BJ (cell line): ENCODE measurements at regions not wholly inside any gene's neighbourhood (a gene's known extent, or its start where the extent isn't known, plus 50 kb on each side); places are given as distances from the start of the nearest gene placed in this dataset.

Experiments used
- CTCF ChIA-PET: fragments of 350-600 bp; formaldehyde crosslinking; extraction: SDS; loops from one replicate; lab custom pipeline; 2021; ENCODE audit warnings: antibody characterized with exemption, inconsistent platforms; lab: Yijun Ruan, JAX
- POLR2A ChIA-PET: fragments of 300-600 bp; sonication (Branson Sonifier 250); formaldehyde crosslinking; extraction: SDS; loops from one replicate; lab custom pipeline; 2021; ENCODE audit warnings: antibody characterized with exemption; lab: Charles Lee
- DNase-seq: peaks from one replicate; pipeline ENCODE4 v3.0.0-alpha.2; 2011; ENCODE audit warnings: low read depth
- H3K27me3 ChIP-seq: 2 replicates; pipeline ENCODE4 v1.6.0; 2011; ENCODE audit warnings: low read length; ENCODE audit not compliant: control insufficient read depth, insufficient read depth
- H3K36me3 ChIP-seq: 2 replicates; pipeline ENCODE4 v1.5.1; 2011; ENCODE audit warnings: low read length; ENCODE audit not compliant: control insufficient read depth, insufficient read depth
- H3K4me3 ChIP-seq: 2 replicates; pipeline ENCODE4 v1.5.1; 2011; ENCODE audit warnings: low read depth, mild to moderate bottlenecking, control low read depth, low read length
- TF ChIP-seq, protein P1 (sequence below): IDR thresholded peaks from 2 replicates; pipeline ENCODE4 v1.5.1; 2011; ENCODE audit warnings: low read depth, mild to moderate bottlenecking, control low read depth, inconsistent platforms, low read length, moderate library complexity; ENCODE audit not compliant: insufficient read depth

DNA sequence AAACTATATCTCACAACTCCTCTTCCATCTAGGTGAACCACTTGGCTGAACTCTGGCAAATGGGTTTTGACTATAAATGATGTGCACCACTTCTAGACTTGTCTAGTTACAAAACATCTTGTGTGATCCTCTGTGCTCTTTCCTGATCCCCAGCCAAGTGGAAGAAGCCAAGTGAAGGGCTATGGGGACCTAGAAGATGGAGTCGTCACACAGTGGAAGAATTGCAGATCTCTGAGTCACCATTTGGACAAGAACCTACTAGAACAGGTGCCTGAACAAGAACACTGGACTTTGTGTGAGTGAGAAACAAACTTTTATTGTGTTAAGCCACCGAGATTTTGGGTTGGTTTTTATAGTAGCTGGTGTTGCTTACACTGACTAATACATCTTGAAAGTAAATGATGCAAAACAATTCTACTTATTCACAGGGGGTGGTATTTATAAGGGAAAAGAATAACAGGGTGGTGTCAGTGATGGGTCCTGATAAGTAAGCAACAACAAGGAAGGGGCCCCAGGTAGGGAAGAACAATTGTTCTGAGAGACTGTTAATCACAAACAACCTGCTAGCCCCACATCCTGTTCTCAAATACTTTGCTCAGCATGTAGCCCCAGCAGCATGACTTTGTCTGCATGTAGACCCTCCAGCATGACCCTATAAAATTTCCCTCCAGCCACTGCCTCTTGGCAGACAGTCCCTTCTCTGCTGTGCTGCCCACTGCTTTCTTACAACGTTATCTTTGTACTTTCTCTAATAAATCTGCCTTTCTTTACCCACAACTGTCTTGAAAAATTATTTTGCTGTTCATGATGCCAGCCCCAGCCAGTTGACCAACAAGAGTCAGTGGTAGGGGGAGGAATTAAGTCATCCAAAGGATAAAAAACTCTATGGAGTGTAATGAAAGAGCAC, 280.7 kb upstream of the PLET1 start:
- DNase-seq, result no peak

GRCh38 chr11:112542479-112542878, 281.8 kb upstream of the PLET1 start:
- no peaks in the 10 kb centered on the region; the same call in 1 of the 2 replicates for H3K27me3 ChIP-seq
- no peak overlapping the region for H3K4me3 ChIP-seq
- no peak for DNase-seq
- TF ChIP-seq, protein P1, sequence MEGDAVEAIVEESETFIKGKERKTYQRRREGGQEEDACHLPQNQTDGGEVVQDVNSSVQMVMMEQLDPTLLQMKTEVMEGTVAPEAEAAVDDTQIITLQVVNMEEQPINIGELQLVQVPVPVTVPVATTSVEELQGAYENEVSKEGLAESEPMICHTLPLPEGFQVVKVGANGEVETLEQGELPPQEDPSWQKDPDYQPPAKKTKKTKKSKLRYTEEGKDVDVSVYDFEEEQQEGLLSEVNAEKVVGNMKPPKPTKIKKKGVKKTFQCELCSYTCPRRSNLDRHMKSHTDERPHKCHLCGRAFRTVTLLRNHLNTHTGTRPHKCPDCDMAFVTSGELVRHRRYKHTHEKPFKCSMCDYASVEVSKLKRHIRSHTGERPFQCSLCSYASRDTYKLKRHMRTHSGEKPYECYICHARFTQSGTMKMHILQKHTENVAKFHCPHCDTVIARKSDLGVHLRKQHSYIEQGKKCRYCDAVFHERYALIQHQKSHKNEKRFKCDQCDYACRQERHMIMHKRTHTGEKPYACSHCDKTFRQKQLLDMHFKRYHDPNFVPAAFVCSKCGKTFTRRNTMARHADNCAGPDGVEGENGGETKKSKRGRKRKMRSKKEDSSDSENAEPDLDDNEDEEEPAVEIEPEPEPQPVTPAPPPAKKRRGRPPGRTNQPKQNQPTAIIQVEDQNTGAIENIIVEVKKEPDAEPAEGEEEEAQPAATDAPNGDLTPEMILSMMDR, result no peak
- no peaks in the 10 kb centered on the region for H3K36me3 ChIP-seq
- ChIA-PET POLR2A (no interaction called here), CTCF (no interaction called here)

More for the DNA sequence above, 280.7 kb upstream of the PLET1 start:
- Histone ChIP-seq H3K27me3 (no peaks in the 10 kb centered on the region; the same call in 1 of the 2 replicates), H3K36me3 (no peaks in the 10 kb centered on the region), H3K4me3 (no peak overlapping the region)
- ChIA-PET POLR2A (no interaction called here), CTCF (no interaction called here)
- TF ChIP-seq, protein P1, result no peak

DNA sequence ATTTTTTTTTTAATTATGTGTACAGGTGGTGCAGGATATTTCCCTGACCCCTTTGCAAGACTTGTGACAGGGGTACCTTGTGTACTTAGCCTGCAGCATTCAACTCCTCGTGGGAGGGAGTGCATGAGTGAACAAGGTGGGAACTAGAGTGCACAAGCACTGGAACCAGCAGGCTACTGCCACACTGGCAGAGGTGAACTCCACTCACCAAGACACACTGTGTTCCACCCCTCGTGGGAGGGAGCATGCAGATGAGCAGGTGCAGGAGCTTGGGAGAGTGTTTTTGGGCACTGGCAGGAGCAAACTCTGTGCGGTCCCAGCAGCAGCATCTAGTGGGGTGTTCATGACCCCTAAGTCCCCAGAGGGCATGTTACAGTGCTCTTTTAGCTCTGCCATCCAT, 282.7 kb upstream of the PLET1 start:
- ChIA-PET POLR2A (no interaction called here), CTCF (interaction anchor here (0.6 to 1.0 kb wide), 3 partner anchors 12 to 1633 kb away, joined by 3 read pairs; no protein-coding TSS in a partner anchor)
- TF ChIP-seq, protein P1, result no peak
- no peak for DNase-seq
- Histone ChIP-seq H3K27me3 (no peaks in the 10 kb centered on the region; the same call in 1 of the 2 replicates), H3K36me3 (no peaks in the 10 kb centered on the region), H3K4me3 (no peak overlapping the region)

GRCh38 chr11:112548641-112549040, 288.0 kb upstream of the PLET1 start:
- Histone ChIP-seq H3K36me3 (no peaks in the 10 kb centered on the region), H3K4me3 (no peak overlapping the region), H3K27me3 (no peaks in the 10 kb centered on the region; the same call in 1 of the 2 replicates)
- no peak for DNase-seq
- ChIA-PET CTCF (no interaction called here), POLR2A (no interaction called here)
- TF ChIP-seq, protein P1, result no peak

DNA sequence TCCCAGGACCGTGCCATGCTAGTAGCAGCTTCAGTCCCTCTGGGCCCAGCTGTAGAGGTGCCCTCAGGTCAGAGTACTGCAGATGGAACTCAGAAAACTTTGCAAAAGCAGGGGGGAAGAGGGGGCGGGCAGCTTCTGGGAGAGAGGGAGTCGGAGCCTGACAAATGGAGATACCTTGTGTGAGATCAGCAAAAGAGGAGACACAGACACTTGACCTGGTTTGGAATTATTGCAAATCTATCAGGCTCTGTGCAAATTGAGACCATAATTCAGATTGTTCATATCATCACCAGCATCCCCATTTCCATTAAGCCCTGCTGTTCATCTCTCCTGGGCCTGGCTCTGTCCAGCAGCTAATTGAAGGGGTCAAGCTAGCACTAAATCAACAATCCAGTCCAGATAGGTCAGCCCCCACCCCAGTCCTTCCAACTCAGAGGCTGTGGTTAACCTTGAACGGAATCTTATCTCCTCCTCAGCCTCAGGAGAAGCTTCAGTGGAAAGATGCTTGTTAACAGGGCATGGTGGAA, 292.6 kb upstream of the PLET1 start:
- DNase-seq, result no peak
- TF ChIP-seq, protein P1, result no peak
- CTCF ChIA-PET, result interaction anchor here (1.1 to 1.2 kb wide), 2 partner anchors 11 to 264 kb away, joined by 3 read pairs; no protein-coding TSS in a partner anchor
- POLR2A ChIA-PET, result no interaction called here
- Histone ChIP-seq H3K4me3 (no peak overlapping the region), H3K36me3 (no peaks in the 10 kb centered on the region), H3K27me3 (no peaks in the 10 kb centered on the region)
